OCI-LY1 (cell line): ENCODE measurements at regions not wholly inside any gene's neighbourhood (a gene's known extent, or its start where the extent isn't known, plus 50 kb on each side); places are given as distances from the start of the nearest gene placed in this dataset.

ENCODE experiments used
- H2AFZ ChIP-seq: fragments of 200-600 bp; sonication (generic), shearing (Covaris generic); 2 replicates; pipeline ENCODE4 v1.6.0; 2014; ENCODE audit warnings: antibody characterized with exemption, mild to moderate bottlenecking, low read length
- H3F3A ChIP-seq: fragments of 200-600 bp; sonication (generic), shearing (Covaris generic); 2 replicates; pipeline ENCODE4 v1.6.0; 2014; ENCODE audit warnings: mild to moderate bottlenecking, antibody characterized with exemption, low read length, moderate library complexity; ENCODE audit not compliant: insufficient read depth
- H3K27ac ChIP-seq: fragments of 200-600 bp; sonication (generic); 2 replicates; pipeline ENCODE4 v1.5.1; 2014; ENCODE audit warnings: low read length, mixed run types, mild to moderate bottlenecking, low read depth; ENCODE audit not compliant: poor library complexity, severe bottlenecking
- H3K27me3 ChIP-seq: fragments of 200-600 bp; sonication (generic); 2 replicates; pipeline ENCODE4 v1.6.0; 2014; ENCODE audit warnings: antibody characterized with exemption, mild to moderate bottlenecking, low read length, moderate library complexity; ENCODE audit not compliant: insufficient read depth
- H3K36me3 ChIP-seq: fragments of 200-600 bp; sonication (generic); 2 replicates; pipeline ENCODE4 v1.6.1; 2014; ENCODE audit warnings: mild to moderate bottlenecking, antibody characterized with exemption, low read length, moderate library complexity, mixed read lengths; ENCODE audit not compliant: insufficient read depth
- H3K4me1 ChIP-seq: fragments of 200-600 bp; sonication (generic); 2 replicates; pipeline ENCODE4 v1.5.1; 2014; ENCODE audit warnings: mild to moderate bottlenecking, low read length, moderate library complexity; ENCODE audit not compliant: insufficient read depth, severe bottlenecking
- H3K4me2 ChIP-seq: fragments of 200-600 bp; sonication (generic), shearing (Covaris generic); 2 replicates; pipeline ENCODE4 v1.6.1; 2014; ENCODE audit warnings: low read length
- H3K4me3 ChIP-seq: fragments of 200-600 bp; sonication (generic); 2 replicates; pipeline ENCODE4 v1.5.1; 2014; ENCODE audit warnings: low read length, low read depth, mild to moderate bottlenecking, mixed read lengths; ENCODE audit not compliant: poor library complexity, severe bottlenecking
- H3K79me2 ChIP-seq: fragments of 200-600 bp; shearing (Covaris generic); 2 replicates; pipeline ENCODE4 v1.6.1; 2016; ENCODE audit warnings: mixed run types, low read length, mixed read lengths; ENCODE audit not compliant: insufficient read depth
- H3K9ac ChIP-seq: fragments of 200-600 bp; sonication (generic), shearing (Covaris generic); 2 replicates; pipeline ENCODE4 v1.6.1; 2014; ENCODE audit warnings: mild to moderate bottlenecking, low read length, mixed read lengths
- H3K9me2 ChIP-seq: fragments of 200-600 bp; sonication (generic), shearing (Covaris generic); 2 replicates; pipeline ENCODE4 v1.6.1; 2014; ENCODE audit warnings: low read depth, mild to moderate bottlenecking, low read length, mixed read lengths
- H3K9me3 ChIP-seq: fragments of 200-600 bp; shearing (Covaris generic); 2 replicates; pipeline ENCODE4 v1.6.1; 2014; ENCODE audit warnings: low read length, mixed read lengths
- H4K20me1 ChIP-seq: fragments of 200-600 bp; sonication (generic), shearing (Covaris generic); 2 replicates; pipeline ENCODE4 v1.6.0; 2016; ENCODE audit warnings: mild to moderate bottlenecking, low read length; ENCODE audit not compliant: insufficient read depth
- CTCF ChIP-seq: fragments of 200-600 bp; sonication (generic), shearing (Covaris generic); IDR thresholded peaks from 2 replicates; pipeline ENCODE4 v1.5.1; 2017; ENCODE audit warnings: mild to moderate bottlenecking, antibody characterized with exemption, low read length, moderate library complexity, mixed read lengths
- EZH2 ChIP-seq: fragments of 200-600 bp; sonication (generic), shearing (Covaris generic); IDR thresholded peaks from 2 replicates; pipeline ENCODE4 v1.8.0; 2017; ENCODE audit warnings: borderline replicate concordance, mixed run types, mild to moderate bottlenecking, antibody characterized with exemption, low read length, moderate library complexity, mixed read lengths

- Histone ChIP-seq H3K9ac (no peak overlapping the region), H4K20me1 (no peaks in the 10 kb centered on the region), H3K9me2 (no peaks in the 10 kb centered on the region), H3K4me2 (no peak overlapping the region), H3K27ac (no peak overlapping the region), H3K4me1 (no peaks in the 10 kb centered on the region), H2AFZ (no peak overlapping the region), H3K9me3 (no peaks in the 10 kb centered on the region), H3K79me2 (no peaks in the 10 kb centered on the region), H3K36me3 (no peaks in the 10 kb centered on the region), H3K4me3 (no peak overlapping the region), H3K27me3 (no peaks in the 10 kb centered on the region), H3F3A (no peaks in the 10 kb centered on the region)
- TF ChIP-seq CTCF (no peak), EZH2 (no peak)
Measured at GRCh38 chr14:40374221-40374620, 942.0 kb upstream of the FBXO33 start.

- Histone ChIP-seq H3K27ac (no peak overlapping the region), H3K9ac (no peak overlapping the region), H3K4me3 (no peak overlapping the region), H3F3A (no peaks in the 10 kb centered on the region; the same call in 1 of the 2 replicates), H4K20me1 (no peaks in the 10 kb centered on the region), H3K4me1 (no peaks in the 10 kb centered on the region), H3K79me2 (no peaks in the 10 kb centered on the region), H2AFZ (no peak overlapping the region), H3K4me2 (no peak overlapping the region), H3K9me2 (no peaks in the 10 kb centered on the region), H3K36me3 (no peaks in the 10 kb centered on the region), H3K27me3 (no peaks in the 10 kb centered on the region), H3K9me3 (no peaks in the 10 kb centered on the region)
- no peak for TF ChIP-seq CTCF
- TF ChIP-seq EZH2, result no peak
Measured at GRCh38 chr14:40371011-40371410, 938.8 kb upstream of the FBXO33 start.

- H3F3A ChIP-seq, result no peaks in the 10 kb centered on the region; the same call in 1 of the 2 replicates
- no peak overlapping the region for H3K4me2 ChIP-seq
- H4K20me1 ChIP-seq, result no peaks in the 10 kb centered on the region
- no peak overlapping the region for H2AFZ ChIP-seq
- H3K36me3 ChIP-seq, result no peaks in the 10 kb centered on the region
- no peak overlapping the region for H3K27ac ChIP-seq
- no peak overlapping the region for H3K4me3 ChIP-seq
- no peak for TF ChIP-seq EZH2
- TF ChIP-seq CTCF, result no peak
- H3K79me2 ChIP-seq, result no peaks in the 10 kb centered on the region
- H3K9me3 ChIP-seq, result no peaks in the 10 kb centered on the region
- H3K9me2 ChIP-seq, result no peaks in the 10 kb centered on the region
- no peaks in the 10 kb centered on the region for H3K4me1 ChIP-seq
- H3K9ac ChIP-seq, result no peak overlapping the region
- H3K27me3 ChIP-seq, result no peaks in the 10 kb centered on the region
Measured at GRCh38 chr14:40368314-40368713, 936.1 kb upstream of the FBXO33 start.
